ENCODE measurements at regions not wholly inside any gene's neighbourhood (a gene's known extent, or its start where the extent isn't known, plus 50 kb on each side); places are given as distances from the start of the nearest gene placed in this dataset.

DNA sequence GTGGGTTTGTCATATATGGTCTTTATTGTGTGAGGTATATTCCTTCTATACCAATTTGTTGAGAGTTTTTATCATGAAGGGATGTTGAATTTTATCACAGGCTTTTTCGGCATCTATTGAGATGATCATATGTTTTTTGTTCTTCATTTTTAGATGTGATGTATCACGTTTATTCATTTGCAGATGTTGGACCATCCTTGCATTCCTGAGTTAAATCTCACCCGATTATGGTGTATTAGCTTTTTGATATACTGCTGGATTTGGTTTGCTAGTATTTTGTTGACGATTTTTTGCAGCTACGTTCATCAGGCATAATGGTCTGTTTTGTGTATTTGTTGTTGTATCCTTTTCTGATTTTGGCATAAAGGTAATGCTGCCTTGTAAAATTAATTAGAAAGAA is 311.0 kb downstream of the PTEN start:
- Mint-ChIP-seq H3K4me3 (no peak overlapping the region), H3K36me3 (ENCODE audit: low read depth) (peaks cover 6% of the 10 kb centered on the region)
- DNase-seq, result no peak

DNA sequence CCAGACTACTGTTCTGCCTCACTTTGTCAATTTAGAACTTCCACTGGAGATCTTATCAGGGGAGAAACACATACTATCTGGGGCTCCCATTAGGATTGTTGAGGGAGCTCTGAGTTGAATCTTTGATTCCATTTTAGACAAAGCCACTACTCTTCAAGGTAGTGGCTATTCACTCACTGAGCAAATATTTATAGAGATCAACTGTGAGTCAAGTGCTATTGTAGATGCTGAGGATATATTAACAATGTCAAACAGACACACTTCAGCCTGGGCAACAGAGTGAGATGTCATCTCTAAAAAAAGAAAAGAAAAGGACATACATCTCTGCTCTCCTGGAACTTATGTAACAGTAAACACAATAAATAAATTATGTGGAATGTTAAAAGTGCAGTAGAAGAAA is 315.3 kb downstream of the PTEN start:
- no peak overlapping the region for H3K4me3 Mint-ChIP-seq
- ATAC-seq (ENCODE audit: poor library complexity) (no peak), DNase-seq (no peak)
- H3K27ac Mint-ChIP-seq, result no peak overlapping the region
- CTCF ChIA-PET, result no interaction called here
- Histone ChIP-seq H3K36me3 (ENCODE audit: insufficient read depth, low read length) (no peaks in the 10 kb centered on the region), H3K4me3 (ENCODE audit: low read length) (no peak overlapping the region), H3K27me3 (ENCODE audit: control insufficient read depth in 1 of 2, insufficient read depth in 2 of 2, low read length in 2 of 2) (no peaks in the 10 kb centered on the region), H3K27ac (ENCODE audit: low read depth in 1 of 2, low read length in 2 of 2) (no peak overlapping the region), H3K9me3 (ENCODE audit: control insufficient read depth in 1 of 2, insufficient read depth in 1 of 2, low read length in 2 of 2) (peaks cover 0 to 5% of the 10 kb centered on the region in 2 experiments), H3K4me1 (ENCODE audit: insufficient read depth, low read length) (no peaks in the 10 kb centered on the region)
- TF ChIP-seq, protein P1, sequence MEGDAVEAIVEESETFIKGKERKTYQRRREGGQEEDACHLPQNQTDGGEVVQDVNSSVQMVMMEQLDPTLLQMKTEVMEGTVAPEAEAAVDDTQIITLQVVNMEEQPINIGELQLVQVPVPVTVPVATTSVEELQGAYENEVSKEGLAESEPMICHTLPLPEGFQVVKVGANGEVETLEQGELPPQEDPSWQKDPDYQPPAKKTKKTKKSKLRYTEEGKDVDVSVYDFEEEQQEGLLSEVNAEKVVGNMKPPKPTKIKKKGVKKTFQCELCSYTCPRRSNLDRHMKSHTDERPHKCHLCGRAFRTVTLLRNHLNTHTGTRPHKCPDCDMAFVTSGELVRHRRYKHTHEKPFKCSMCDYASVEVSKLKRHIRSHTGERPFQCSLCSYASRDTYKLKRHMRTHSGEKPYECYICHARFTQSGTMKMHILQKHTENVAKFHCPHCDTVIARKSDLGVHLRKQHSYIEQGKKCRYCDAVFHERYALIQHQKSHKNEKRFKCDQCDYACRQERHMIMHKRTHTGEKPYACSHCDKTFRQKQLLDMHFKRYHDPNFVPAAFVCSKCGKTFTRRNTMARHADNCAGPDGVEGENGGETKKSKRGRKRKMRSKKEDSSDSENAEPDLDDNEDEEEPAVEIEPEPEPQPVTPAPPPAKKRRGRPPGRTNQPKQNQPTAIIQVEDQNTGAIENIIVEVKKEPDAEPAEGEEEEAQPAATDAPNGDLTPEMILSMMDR (IDR thresholded peaks at IDR 0.05), result no peak
- peaks cover 19% of the 10 kb centered on the region for H3K9me3 Mint-ChIP-seq
- POLR2A ChIA-PET, result no interaction called here
- peaks cover 6% of the 10 kb centered on the region for H3K36me3 Mint-ChIP-seq (ENCODE audit: low read depth)
- H3K27me3 Mint-ChIP-seq, result no peaks in the 10 kb centered on the region
- intact Hi-C loops (cut with DNase I, micrococcal nuclease), result no loop called here
- H3K4me1 Mint-ChIP-seq (ENCODE audit: low read depth), result no peaks in the 10 kb centered on the region

More for the DNA sequence above, 311.0 kb downstream of the PTEN start:
- Histone ChIP-seq H3K4me3 (ENCODE audit: low read length) (no peak overlapping the region), H3K27ac (ENCODE audit: low read depth in 1 of 2, low read length in 2 of 2) (no peak overlapping the region), H3K36me3 (ENCODE audit: insufficient read depth, low read length) (no peaks in the 10 kb centered on the region), H3K27me3 (ENCODE audit: control insufficient read depth in 1 of 2, insufficient read depth in 2 of 2, low read length in 2 of 2) (no peaks in the 10 kb centered on the region), H3K4me1 (ENCODE audit: insufficient read depth, low read length) (peaks cover 13% of the 10 kb centered on the region), H3K9me3 (ENCODE audit: control insufficient read depth in 1 of 2, insufficient read depth in 1 of 2, low read length in 2 of 2) (peaks cover 0 to 5% of the 10 kb centered on the region in 2 experiments)
- no peak overlapping the region for H3K27ac Mint-ChIP-seq
- peaks cover 19% of the 10 kb centered on the region for H3K9me3 Mint-ChIP-seq
- ChIA-PET POLR2A (no interaction called here), CTCF (interaction anchor here (0.7 kb wide), 1 partner anchor 66 kb away, joined by 3 read pairs; no protein-coding TSS in a partner anchor)
- peaks cover 32% of the 10 kb centered on the region for H3K4me1 Mint-ChIP-seq (ENCODE audit: low read depth)
- ATAC-seq (ENCODE audit: poor library complexity), result no peak
- TF ChIP-seq, protein P1 (IDR thresholded peaks at IDR 0.05), result no peak
- H3K27me3 Mint-ChIP-seq, result no peaks in the 10 kb centered on the region
- intact Hi-C loops (cut with DNase I, micrococcal nuclease), result no loop called here

GRCh38 chr10:88179831-88180230 is 316.4 kb downstream of the PTEN start:
- H3K36me3 ChIP-seq (ENCODE audit: insufficient read depth, low read length), result no peaks in the 10 kb centered on the region

More at GRCh38 chr10:88179831-88180230, 316.4 kb downstream of the PTEN start:
- Histone ChIP-seq H3K9me3 (ENCODE audit: control insufficient read depth in 1 of 2, insufficient read depth in 1 of 2, low read length in 2 of 2) (peaks cover 0 to 5% of the 10 kb centered on the region in 2 experiments), H3K4me1 (ENCODE audit: insufficient read depth, low read length) (no peaks in the 10 kb centered on the region), H3K4me3 (ENCODE audit: low read length) (no peak overlapping the region), H3K27me3 (ENCODE audit: control insufficient read depth in 1 of 2, insufficient read depth in 2 of 2, low read length in 2 of 2) (no peaks in the 10 kb centered on the region), H3K27ac (ENCODE audit: low read depth in 1 of 2, low read length in 2 of 2) (no peak overlapping the region)
- Mint-ChIP-seq H3K36me3 (ENCODE audit: low read depth) (peaks cover 6% of the 10 kb centered on the region), H3K9me3 (peaks cover 15% of the 10 kb centered on the region), H3K4me1 (ENCODE audit: low read depth) (no peaks in the 10 kb centered on the region), H3K27ac (no peak overlapping the region), H3K27me3 (no peaks in the 10 kb centered on the region), H3K4me3 (no peak overlapping the region)
- TF ChIP-seq, protein P1 (IDR thresholded peaks at IDR 0.05), result no peak
- DNase-seq (no peak), ATAC-seq (ENCODE audit: poor library complexity) (no peak)
- intact Hi-C loops (cut with DNase I, micrococcal nuclease), result no loop called here
- ChIA-PET POLR2A (no interaction called here), CTCF (no interaction called here)
